ENCODE measurements at regions not wholly inside any gene's neighbourhood (a gene's known extent, or its start where the extent isn't known, plus 50 kb on each side); places are given as distances from the start of the nearest gene placed in this dataset.

- no peak overlapping the region for H2AFZ ChIP-seq (ENCODE audit: low read length)
- no peak overlapping the region for H3K9ac ChIP-seq (ENCODE audit: low read depth, low read length, poor library complexity, severe bottlenecking)
- H3K9me2 ChIP-seq (replicated peaks; ENCODE audit: low read depth, low read length): no peaks in the 10 kb centered on the region
- H3K27me3 ChIP-seq (ENCODE audit: insufficient read depth, low read length, poor library complexity, severe bottlenecking): no peaks in the 10 kb centered on the region
- H3K4me2 ChIP-seq (ENCODE audit: low read depth, low read length, poor library complexity, severe bottlenecking): no peak overlapping the region
- no peaks in the 10 kb centered on the region for H3K79me2 ChIP-seq (ENCODE audit: insufficient read depth, low read length)
- H3K4me1 ChIP-seq (ENCODE audit: insufficient read depth, low read length, poor library complexity, severe bottlenecking): no peaks in the 10 kb centered on the region
- no peak overlapping the region for H3K4me3 ChIP-seq (ENCODE audit: low read length, poor library complexity, severe bottlenecking)
- no peaks in the 10 kb centered on the region for H3F3A ChIP-seq (ENCODE audit: low read depth)
- no peaks in the 10 kb centered on the region for H4K20me1 ChIP-seq (ENCODE audit: insufficient read depth, low read length, poor library complexity, severe bottlenecking)
- H3K36me3 ChIP-seq (ENCODE audit: insufficient read depth, low read length): no peaks in the 10 kb centered on the region
- TF ChIP-seq CTCF (conservative IDR thresholded peaks at IDR 0.05; ENCODE audit: low read length): no peak
- TF ChIP-seq EZH2phosphoT487 (IDR thresholded peaks at IDR 0.05; ENCODE audit: borderline replicate concordance): no peak
- no peaks in the 10 kb centered on the region for H3K9me3 ChIP-seq (ENCODE audit: insufficient read depth, low read depth, low read length)
These were observed 69.8 kb upstream of the RAI2 start for GRCh38 chrX:17930850-17931249.

GRCh38 chrX:17923546-17923945 is 62.4 kb upstream of the RAI2 start:
- Histone ChIP-seq H3K9me2 (replicated peaks; ENCODE audit: low read depth, low read length) (no peaks in the 10 kb centered on the region), H3K27me3 (ENCODE audit: insufficient read depth, low read length, poor library complexity, severe bottlenecking) (no peaks in the 10 kb centered on the region), H3K4me2 (ENCODE audit: low read depth, low read length, poor library complexity, severe bottlenecking) (no peak overlapping the region), H3K9ac (ENCODE audit: low read depth, low read length, poor library complexity, severe bottlenecking) (no peak overlapping the region), H3K9me3 (ENCODE audit: insufficient read depth, low read depth, low read length) (no peaks in the 10 kb centered on the region), H3F3A (ENCODE audit: low read depth) (no peaks in the 10 kb centered on the region), H2AFZ (ENCODE audit: low read length) (no peak overlapping the region), H3K36me3 (ENCODE audit: insufficient read depth, low read length) (no peaks in the 10 kb centered on the region), H4K20me1 (ENCODE audit: insufficient read depth, low read length, poor library complexity, severe bottlenecking) (no peaks in the 10 kb centered on the region), H3K4me1 (ENCODE audit: insufficient read depth, low read length, poor library complexity, severe bottlenecking) (no peaks in the 10 kb centered on the region), H3K4me3 (ENCODE audit: low read length, poor library complexity, severe bottlenecking) (no peak overlapping the region), H3K79me2 (ENCODE audit: insufficient read depth, low read length) (no peaks in the 10 kb centered on the region)
- TF ChIP-seq CTCF (conservative IDR thresholded peaks at IDR 0.05; ENCODE audit: low read length) (no peak), EZH2phosphoT487 (IDR thresholded peaks at IDR 0.05; ENCODE audit: borderline replicate concordance) (no peak)

GRCh38 chrX:17922303-17922702 is 61.2 kb upstream of the RAI2 start:
- no peaks in the 10 kb centered on the region for H3K4me1 ChIP-seq (ENCODE audit: insufficient read depth, low read length, poor library complexity, severe bottlenecking)
- no peaks in the 10 kb centered on the region for H3K9me2 ChIP-seq (replicated peaks; ENCODE audit: low read depth, low read length)
- no peak overlapping the region for H2AFZ ChIP-seq (ENCODE audit: low read length)
- no peaks in the 10 kb centered on the region for H3K27me3 ChIP-seq (ENCODE audit: insufficient read depth, low read length, poor library complexity, severe bottlenecking)
- no peak overlapping the region for H3K4me3 ChIP-seq (ENCODE audit: low read length, poor library complexity, severe bottlenecking)
- no peak overlapping the region for H3K9ac ChIP-seq (ENCODE audit: low read depth, low read length, poor library complexity, severe bottlenecking)
- no peaks in the 10 kb centered on the region for H3K79me2 ChIP-seq (ENCODE audit: insufficient read depth, low read length)
- H3K36me3 ChIP-seq (ENCODE audit: insufficient read depth, low read length): no peaks in the 10 kb centered on the region
- H4K20me1 ChIP-seq (ENCODE audit: insufficient read depth, low read length, poor library complexity, severe bottlenecking): no peaks in the 10 kb centered on the region
- TF ChIP-seq EZH2phosphoT487 (IDR thresholded peaks at IDR 0.05; ENCODE audit: borderline replicate concordance) (no peak), CTCF (conservative IDR thresholded peaks at IDR 0.05; ENCODE audit: low read length) (no peak)
- no peaks in the 10 kb centered on the region for H3F3A ChIP-seq (ENCODE audit: low read depth)
- H3K9me3 ChIP-seq (ENCODE audit: insufficient read depth, low read depth, low read length): no peaks in the 10 kb centered on the region
- no peak overlapping the region for H3K4me2 ChIP-seq (ENCODE audit: low read depth, low read length, poor library complexity, severe bottlenecking)

Data from Loucy (cell line).